IMR-90 (cell line): ENCODE measurements at regions not wholly inside any gene's neighbourhood (a gene's known extent, or its start where the extent isn't known, plus 50 kb on each side); places are given as distances from the start of the nearest gene placed in this dataset.
A peak's percentile ranks its signal among the peaks of the same experiment; 100 is the strongest.

ENCODE experiments used
- ATAC-seq: fragments of 200-7000 bp; cut with Tn5 transposase; 2 replicates; pipeline ENCODE4 v1.9.1; 2020; ENCODE audit warnings: low read depth, mild to moderate bottlenecking, moderate library complexity
- BruUV-seq: library from RNA; stranded (reverse); fragments of 400-500 nt; replicated peaks from 2 replicates; lab custom pipeline; 2021; lab: Mats Ljungman, UMichigan
- CTCF ChIA-PET: fragments of 300-600 bp; formaldehyde crosslinking; extraction: SDS; loops from one replicate; lab custom pipeline; 2021; ENCODE audit warnings: antibody characterized with exemption; lab: Yijun Ruan, JAX
- POLR2A ChIA-PET: fragments of 300-600 bp; sonication (Branson Sonifier 250); formaldehyde crosslinking; loops from one replicate; lab custom pipeline; 2022; ENCODE audit warnings: antibody characterized with exemption; ENCODE audit not compliant: unreplicated experiment; lab: Charles Lee
- DNase-seq: peaks from one replicate; pipeline ENCODE4 v3.0.0; 2013
- H2AFZ ChIP-seq: replicated peaks from 2 replicates; pipeline ENCODE3; 2013; ENCODE audit warnings: low read length, mild to moderate bottlenecking; ENCODE audit not compliant: poor library complexity
- H2AK5ac ChIP-seq: 2 replicates; pipeline ENCODE4 v1.6.1; 2013; ENCODE audit warnings: low read depth, low read length, inconsistent platforms
- H2AK9ac ChIP-seq: replicated peaks from 2 replicates; pipeline ENCODE3; 2013; ENCODE audit warnings: mild to moderate bottlenecking, low read depth, low read length, moderate library complexity; ENCODE audit not compliant: poor library complexity
- H2BK120ac ChIP-seq: 2 replicates; pipeline ENCODE4 v1.6.1; 2013; ENCODE audit warnings: low read depth, low read length, inconsistent platforms
- H2BK15ac ChIP-seq: 3 replicates; pipeline ENCODE4 v1.6.1; 2013; ENCODE audit warnings: low read depth, low read length, inconsistent platforms
- H2BK20ac ChIP-seq: 2 replicates; pipeline ENCODE4 v1.6.1; 2013; ENCODE audit warnings: low read depth, mild to moderate bottlenecking, inconsistent platforms, low read length, moderate library complexity
- H2BK5ac ChIP-seq: 2 replicates; pipeline ENCODE4 v1.6.1; 2013; ENCODE audit warnings: mild to moderate bottlenecking, low read depth, low read length, inconsistent platforms; ENCODE audit not compliant: poor library complexity, severe bottlenecking
- H3K14ac ChIP-seq: replicated peaks from 2 replicates; pipeline ENCODE4 v1.6.1; 2013; ENCODE audit warnings: low read depth, low read length, inconsistent platforms
- H3K18ac ChIP-seq: 2 replicates; pipeline ENCODE4 v1.6.1; 2013; ENCODE audit warnings: low read depth, low read length, control low read depth
- H3K23ac ChIP-seq: 2 replicates; pipeline ENCODE4 v1.6.1; 2013; ENCODE audit warnings: low read depth, low read length, inconsistent platforms
- H3K27ac ChIP-seq: 2 replicates; pipeline ENCODE4 v1.5.1; 2013; ENCODE audit warnings: mild to moderate bottlenecking, control low read depth, low read length; ENCODE audit not compliant: insufficient read depth
- H3K27me3 ChIP-seq: 2 replicates; pipeline ENCODE4 v1.6.1; 2013; ENCODE audit warnings: low read length; ENCODE audit not compliant: control insufficient read depth, insufficient read depth
- H3K36me3 ChIP-seq: 2 replicates; pipeline ENCODE4 v1.6.1; 2013; ENCODE audit warnings: low read length, mixed read lengths; ENCODE audit not compliant: control insufficient read depth, insufficient read depth
- H3K4ac ChIP-seq: 2 replicates; pipeline ENCODE4 v1.6.1; 2013; ENCODE audit warnings: low read depth, low read length, inconsistent platforms
- H3K4me1 ChIP-seq: 2 replicates; pipeline ENCODE4 v1.6.1; 2013; ENCODE audit warnings: low read length, mixed read lengths; ENCODE audit not compliant: control insufficient read depth, insufficient read depth
- H3K4me2 ChIP-seq: 2 replicates; pipeline ENCODE4 v1.6.1; 2013; ENCODE audit warnings: low read depth, mild to moderate bottlenecking, control low read depth, low read length, moderate library complexity
- H3K4me3 ChIP-seq: 2 replicates; pipeline ENCODE4 v1.5.1; 2013; ENCODE audit warnings: low read depth, mild to moderate bottlenecking, control low read depth, low read length, moderate library complexity; ENCODE audit not compliant: insufficient read depth
- H3K56ac ChIP-seq: 2 replicates; pipeline ENCODE4 v1.6.1; 2013; ENCODE audit warnings: low read length, inconsistent platforms; ENCODE audit not compliant: insufficient read depth; ENCODE audit errors: extremely low read depth
- H3K79me1 ChIP-seq, 2 experiments: 2 replicates each; pipeline ENCODE4 v1.6.1; 2013; ENCODE audit warnings: low read length in 2 of 2, inconsistent platforms in 1 of 2, low read depth in 1 of 2
- H3K9ac ChIP-seq: 2 replicates; pipeline ENCODE4 v1.6.1; 2013; ENCODE audit warnings: low read depth, low read length, control low read depth
- H3K9me1 ChIP-seq: 2 replicates; pipeline ENCODE4 v1.6.1; 2013; ENCODE audit warnings: low read length, inconsistent platforms; ENCODE audit not compliant: insufficient read depth
- H3K9me3 ChIP-seq: 2 replicates; pipeline ENCODE4 v1.6.1; 2013; ENCODE audit warnings: low read length; ENCODE audit not compliant: control insufficient read depth, insufficient read depth
- H4K20me1 ChIP-seq: 2 replicates; pipeline ENCODE4 v1.6.1; 2013; ENCODE audit warnings: low read length, inconsistent platforms; ENCODE audit not compliant: insufficient read depth
- H4K5ac ChIP-seq: 2 replicates; pipeline ENCODE4 v1.6.1; 2013; ENCODE audit warnings: mild to moderate bottlenecking, low read depth, low read length, control low read depth
- H4K8ac ChIP-seq, 2 experiments: 2 replicates each; pipeline ENCODE4 v1.6.1; 2013; ENCODE audit warnings: low read depth in 2 of 2, low read length in 2 of 2, control low read depth in 1 of 2, inconsistent platforms in 1 of 2
- H4K91ac ChIP-seq: 2 replicates; pipeline ENCODE4 v1.6.1; 2013; ENCODE audit warnings: low read depth, low read length, inconsistent platforms; ENCODE audit not compliant: insufficient read depth
- BHLHE40 ChIP-seq: fragments of 150-350 bp; IDR thresholded peaks from 2 replicates; pipeline ENCODE4 v1.6.1; 2016; ENCODE audit warnings: mild to moderate bottlenecking, low read depth, low read length
- CEBPB ChIP-seq: IDR thresholded peaks from 2 replicates; pipeline ENCODE4 v1.6.1; 2012; ENCODE audit warnings: low read depth, low read length, improper control_type of control experiment
- CHD1 ChIP-seq: IDR thresholded peaks from 2 replicates; pipeline ENCODE4 v1.6.1; 2012; ENCODE audit warnings: low read depth, low read length, improper control_type of control experiment
- FOS ChIP-seq: fragments of 150-350 bp; IDR thresholded peaks from 2 replicates; pipeline ENCODE4 v1.6.1; 2016; ENCODE audit warnings: low read depth, low read length
- MAFK ChIP-seq: IDR thresholded peaks from 2 replicates; pipeline ENCODE4 v1.6.1; 2012; ENCODE audit warnings: low read depth, low read length, improper control_type of control experiment
- MAZ ChIP-seq: IDR thresholded peaks from 2 replicates; pipeline ENCODE4 v1.6.1; 2012; ENCODE audit warnings: low read depth, mild to moderate bottlenecking, low read length, improper control_type of control experiment, moderate library complexity, borderline replicate concordance
- MXI1 ChIP-seq: IDR thresholded peaks from 2 replicates; pipeline ENCODE4 v1.6.1; 2012; ENCODE audit warnings: low read depth, mild to moderate bottlenecking, low read length, moderate library complexity, borderline replicate concordance
- NFE2L2 ChIP-seq: fragments of 150-350 bp; IDR thresholded peaks from 2 replicates; pipeline ENCODE4 v1.6.1; 2016; ENCODE audit warnings: low read depth, mild to moderate bottlenecking, low read length
- POLR2A ChIP-seq: IDR thresholded peaks from 2 replicates; pipeline ENCODE4 v1.6.1; 2012; ENCODE audit warnings: mild to moderate bottlenecking, low read depth, low read length
- RAD21 ChIP-seq: IDR thresholded peaks from 2 replicates; pipeline ENCODE4 v1.6.1; 2012; ENCODE audit warnings: low read length, improper control_type of control experiment
- RCOR1 ChIP-seq: IDR thresholded peaks from 2 replicates; pipeline ENCODE4 v1.6.1; 2012; ENCODE audit warnings: mild to moderate bottlenecking, low read length, improper control_type of control experiment; ENCODE audit not compliant: insufficient replicate concordance
- RFX5 ChIP-seq: IDR thresholded peaks from 2 replicates; pipeline ENCODE4 v1.8.0; 2012; ENCODE audit warnings: low read depth, mild to moderate bottlenecking, low read length, moderate library complexity
- SMC3 ChIP-seq: fragments of 150-350 bp; IDR thresholded peaks from 2 replicates; pipeline ENCODE4 v1.6.1; 2016; ENCODE audit warnings: low read depth, mild to moderate bottlenecking, antibody characterized with exemption, low read length, moderate library complexity
- WGBS, 2 experiments: methylation state at CpG; one replicate each; pipeline versions ENCODE4 v1.1.5 to v1.1.7; 2013; ENCODE audit warnings: missing lambda C conversion rate in 2 of 2; ENCODE audit not compliant: insufficient read length in 1 of 2; ENCODE audit errors: extremely low coverage in 2 of 2; 5-methylcytosine and 5-hydroxymethylcytosine counted together
- dilution Hi-C: fragments of 300-500 bp; cut with HindIII; formaldehyde crosslinking; loops from one replicate; pipeline ENCODE4 v1.14.3; 2018; ENCODE audit warnings: low sequenced_read_pairs; ENCODE audit not compliant: unreplicated experiment
- in situ Hi-C: fragments of 300-500 bp; cut with MboI; formaldehyde crosslinking; loops from 3 replicates; pipeline ENCODE4 v1.14.3; 2019; ENCODE audit warnings: low sequenced_read_pairs, inconsistent platforms, mixed read lengths
- intact Hi-C: fragments of 100-400 bp; cut with micrococcal nuclease; formaldehyde crosslinking; loops from 2 replicates; pipeline ENCODE4 v1.10.0; 2022
- TF ChIP-seq, protein P1 (sequence below): fragments of 150-350 bp; IDR thresholded peaks from 2 replicates; pipeline ENCODE4 v1.6.1; 2016; ENCODE audit warnings: low read depth, mild to moderate bottlenecking, low read length, moderate library complexity, borderline replicate concordance
- TF ChIP-seq, protein P2 (sequence below): conservative IDR thresholded peaks from 2 replicates; pipeline ENCODE4 v1.5.1; 2012; ENCODE audit warnings: mild to moderate bottlenecking, low read depth, low read length, improper control_type of control experiment
- TF ChIP-seq, protein P3 (sequence below): fragments of 150-350 bp; IDR thresholded peaks from 2 replicates; pipeline ENCODE4 v1.6.1; 2017; ENCODE audit warnings: mild to moderate bottlenecking, antibody characterized with exemption, low read length, low read depth

DNA sequence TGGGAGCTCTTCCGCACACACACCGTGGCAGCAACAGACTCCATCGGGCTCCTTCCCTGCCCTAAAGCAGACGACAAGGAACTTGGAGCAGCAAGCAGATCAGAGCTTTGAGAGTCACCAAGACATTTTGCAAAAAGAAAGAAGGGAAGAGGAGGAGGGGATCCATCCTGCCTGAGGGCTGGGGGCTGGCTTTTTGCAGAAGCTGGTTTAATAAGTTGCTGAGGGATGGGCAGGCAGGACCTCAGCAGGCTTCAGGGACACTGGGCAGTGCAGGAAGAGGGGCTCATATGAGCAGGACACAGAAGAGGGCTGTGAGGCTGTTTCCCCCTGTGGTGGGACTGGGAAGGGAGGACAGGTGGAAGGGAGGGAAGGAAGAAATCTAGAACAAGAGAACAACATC, 133.4 kb upstream of the GSC start:
- no peak overlapping the region for H3K14ac ChIP-seq
- no peak overlapping the region for H3K56ac ChIP-seq
- in situ Hi-C loops: no loop called here
- peaks cover 13% of the 10 kb centered on the region; the same call in 1 of the 2 replicates for H3K9me3 ChIP-seq
- peak overlapping the region in 1 of 2 experiments; percentile 58; a peak in 1 of 4 replicates for H4K8ac ChIP-seq
- no peak overlapping the region for H2BK5ac ChIP-seq
- POLR2A ChIA-PET: no interaction called here
- no peaks in the 10 kb centered on the region for H3K9me1 ChIP-seq
- H2AK9ac ChIP-seq: no peak overlapping the region
- H3K79me1 ChIP-seq: no peaks in the 10 kb centered on the region
- H3K4me2 ChIP-seq: no peak overlapping the region
- TF ChIP-seq MXI1: no peak
- no peak for TF ChIP-seq CHD1
- TF ChIP-seq FOS: no peak
- TF ChIP-seq, protein P1, sequence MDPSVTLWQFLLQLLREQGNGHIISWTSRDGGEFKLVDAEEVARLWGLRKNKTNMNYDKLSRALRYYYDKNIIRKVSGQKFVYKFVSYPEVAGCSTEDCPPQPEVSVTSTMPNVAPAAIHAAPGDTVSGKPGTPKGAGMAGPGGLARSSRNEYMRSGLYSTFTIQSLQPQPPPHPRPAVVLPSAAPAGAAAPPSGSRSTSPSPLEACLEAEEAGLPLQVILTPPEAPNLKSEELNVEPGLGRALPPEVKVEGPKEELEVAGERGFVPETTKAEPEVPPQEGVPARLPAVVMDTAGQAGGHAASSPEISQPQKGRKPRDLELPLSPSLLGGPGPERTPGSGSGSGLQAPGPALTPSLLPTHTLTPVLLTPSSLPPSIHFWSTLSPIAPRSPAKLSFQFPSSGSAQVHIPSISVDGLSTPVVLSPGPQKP: no peak
- no peak for TF ChIP-seq CEBPB
- no peak for TF ChIP-seq MAZ
- no peak for TF ChIP-seq MAFK
- TF ChIP-seq, protein P2, sequence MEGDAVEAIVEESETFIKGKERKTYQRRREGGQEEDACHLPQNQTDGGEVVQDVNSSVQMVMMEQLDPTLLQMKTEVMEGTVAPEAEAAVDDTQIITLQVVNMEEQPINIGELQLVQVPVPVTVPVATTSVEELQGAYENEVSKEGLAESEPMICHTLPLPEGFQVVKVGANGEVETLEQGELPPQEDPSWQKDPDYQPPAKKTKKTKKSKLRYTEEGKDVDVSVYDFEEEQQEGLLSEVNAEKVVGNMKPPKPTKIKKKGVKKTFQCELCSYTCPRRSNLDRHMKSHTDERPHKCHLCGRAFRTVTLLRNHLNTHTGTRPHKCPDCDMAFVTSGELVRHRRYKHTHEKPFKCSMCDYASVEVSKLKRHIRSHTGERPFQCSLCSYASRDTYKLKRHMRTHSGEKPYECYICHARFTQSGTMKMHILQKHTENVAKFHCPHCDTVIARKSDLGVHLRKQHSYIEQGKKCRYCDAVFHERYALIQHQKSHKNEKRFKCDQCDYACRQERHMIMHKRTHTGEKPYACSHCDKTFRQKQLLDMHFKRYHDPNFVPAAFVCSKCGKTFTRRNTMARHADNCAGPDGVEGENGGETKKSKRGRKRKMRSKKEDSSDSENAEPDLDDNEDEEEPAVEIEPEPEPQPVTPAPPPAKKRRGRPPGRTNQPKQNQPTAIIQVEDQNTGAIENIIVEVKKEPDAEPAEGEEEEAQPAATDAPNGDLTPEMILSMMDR: no peak
- no peak for TF ChIP-seq RCOR1
- TF ChIP-seq RAD21: no peak
- TF ChIP-seq NFE2L2: no peak
- TF ChIP-seq, protein P3, sequence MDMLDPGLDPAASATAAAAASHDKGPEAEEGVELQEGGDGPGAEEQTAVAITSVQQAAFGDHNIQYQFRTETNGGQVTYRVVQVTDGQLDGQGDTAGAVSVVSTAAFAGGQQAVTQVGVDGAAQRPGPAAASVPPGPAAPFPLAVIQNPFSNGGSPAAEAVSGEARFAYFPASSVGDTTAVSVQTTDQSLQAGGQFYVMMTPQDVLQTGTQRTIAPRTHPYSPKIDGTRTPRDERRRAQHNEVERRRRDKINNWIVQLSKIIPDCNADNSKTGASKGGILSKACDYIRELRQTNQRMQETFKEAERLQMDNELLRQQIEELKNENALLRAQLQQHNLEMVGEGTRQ: no peak
- TF ChIP-seq SMC3: no peak
- TF ChIP-seq POLR2A: no peak
- no peak for TF ChIP-seq RFX5
- no peak for TF ChIP-seq BHLHE40
- no peak overlapping the region for H3K9ac ChIP-seq
- H4K5ac ChIP-seq: no peak overlapping the region
- no peak for DNase-seq
- no peak for ATAC-seq
- no peaks in the 10 kb centered on the region for H3K27me3 ChIP-seq
- H3K4ac ChIP-seq: no peak overlapping the region
- H2BK15ac ChIP-seq: no peak overlapping the region
- no peaks in the 10 kb centered on the region for H3K36me3 ChIP-seq
- CTCF ChIA-PET: interaction anchor here (0.6 to 0.8 kb wide), 2 partner anchors 62 to 212 kb away, joined by 3 read pairs; no protein-coding TSS in a partner anchor
- H2AK5ac ChIP-seq: no peak overlapping the region
- no TSS peak for BruUV-seq
- no peak overlapping the region for H3K27ac ChIP-seq
- no peaks in the 10 kb centered on the region for H4K20me1 ChIP-seq
- peak overlapping the region; percentile 46; the same call in 1 of the 2 replicates for H4K91ac ChIP-seq
- H3K4me3 ChIP-seq: no peak overlapping the region
- H3K4me1 ChIP-seq: no peaks in the 10 kb centered on the region; the same call in none of the 2 replicates
- H2AFZ ChIP-seq: no peak overlapping the region
- intact Hi-C loops: loop anchor here (5.0 kb wide), 1 partner anchor 194 kb away; no protein-coding TSS in a partner anchor
- 0% methylated on average over 1 of the region's 4 CpGs; no CpG with 5 or more reads in 1 of the 2 experiments for WGBS, 2 experiments
- H2BK20ac ChIP-seq: no peak overlapping the region
- dilution Hi-C loops: no loop called here
- no peak overlapping the region for H3K23ac ChIP-seq
- no peak overlapping the region; the same call in 1 of the 2 replicates for H2BK120ac ChIP-seq
- H3K18ac ChIP-seq: no peak overlapping the region
